Activated CD8-positive, alpha-beta T cell treated with anti-CD3 and anti-CD28 coated beads for 36 hours (primary cell): ENCODE measurements at regions not wholly inside any gene's neighbourhood (a gene's known extent, or its start where the extent isn't known, plus 50 kb on each side); places are given as distances from the start of the nearest gene placed in this dataset.

ENCODE experiments used
- ATAC-seq: fragments of 200-7000 bp; cut with Tn5 transposase; one replicate; pipeline ENCODE4 v1.10.0; 2021; ENCODE audit warnings: mild to moderate bottlenecking, moderate library complexity
- CTCF ChIA-PET: fragments of 350-600 bp; sonication (Branson Sonifier 250); formaldehyde crosslinking; loops from one replicate; lab custom pipeline; 2021; ENCODE audit warnings: antibody characterized with exemption; lab: Charles Lee
- POLR2A ChIA-PET: fragments of 350-600 bp; sonication (Branson Sonifier 250); formaldehyde crosslinking; loops from one replicate; lab custom pipeline; 2021; ENCODE audit warnings: antibody characterized with exemption; lab: Charles Lee
- DNase-seq: peaks from one replicate; pipeline ENCODE4 v3.0.0-alpha.2; 2020
- H3K27ac Mint-ChIP-seq: one replicate; pipeline ENCODE4 v1.8.0; 2021; ENCODE audit warnings: mild to moderate bottlenecking, mixed read lengths
- H3K27me3 Mint-ChIP-seq: one replicate; pipeline ENCODE4 v1.8.0; 2021; ENCODE audit warnings: mixed read lengths
- H3K36me3 Mint-ChIP-seq: one replicate; pipeline ENCODE4 v1.8.0; 2021; ENCODE audit warnings: low read depth, mixed read lengths
- H3K4me1 Mint-ChIP-seq: one replicate; pipeline ENCODE4 v1.8.0; 2021; ENCODE audit warnings: low read depth, mixed read lengths
- H3K4me3 Mint-ChIP-seq: one replicate; pipeline ENCODE4 v1.8.0; 2021; ENCODE audit warnings: mild to moderate bottlenecking, moderate library complexity, mixed read lengths
- H3K9me3 Mint-ChIP-seq: one replicate; pipeline ENCODE4 v1.8.0; 2021; ENCODE audit warnings: mixed read lengths
- intact Hi-C: fragments of 100-400 bp; cut with micrococcal nuclease; formaldehyde crosslinking; loops from one replicate; pipeline ENCODE4 v1.10.0; 2022
- TF ChIP-seq, protein P1 (sequence below): fragments of 200-600 bp; IDR thresholded peaks from one replicate; pipeline ENCODE4 v1.8.0; 2022; ENCODE audit warnings: antibody characterized with exemption, mild to moderate bottlenecking

DNA sequence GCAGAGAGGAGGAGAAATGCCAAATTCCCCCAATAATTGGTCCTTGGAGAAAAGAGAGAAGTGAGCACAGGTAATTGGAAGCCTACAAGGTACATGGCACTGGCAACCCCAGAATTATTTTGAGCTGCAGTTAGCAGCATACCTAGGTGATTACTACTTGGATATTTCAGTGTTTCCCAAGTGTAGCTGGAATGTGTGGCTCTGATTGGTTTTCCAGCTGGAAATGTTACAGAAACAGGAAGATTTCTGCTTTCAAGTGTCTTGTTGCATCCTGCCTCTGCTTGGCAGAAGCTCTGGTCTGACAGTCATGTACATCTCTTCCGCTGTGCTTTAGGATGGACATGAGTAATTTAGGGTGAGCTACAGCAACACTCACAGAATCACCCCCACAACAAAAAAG, 262.1 kb downstream of the ENC1 start:
- Mint-ChIP-seq H3K4me3 (no peak overlapping the region), H3K36me3 (no peaks in the 10 kb centered on the region), H3K27me3 (peaks cover 5% of the 10 kb centered on the region), H3K27ac (no peak overlapping the region), H3K4me1 (no peaks in the 10 kb centered on the region), H3K9me3 (no peaks in the 10 kb centered on the region)
- ChIA-PET POLR2A (interaction anchor here (0.5 kb wide), 1 partner anchor 34 kb away, joined by 3 read pairs; no protein-coding TSS in a partner anchor), CTCF (no interaction called here)
- TF ChIP-seq, protein P1, sequence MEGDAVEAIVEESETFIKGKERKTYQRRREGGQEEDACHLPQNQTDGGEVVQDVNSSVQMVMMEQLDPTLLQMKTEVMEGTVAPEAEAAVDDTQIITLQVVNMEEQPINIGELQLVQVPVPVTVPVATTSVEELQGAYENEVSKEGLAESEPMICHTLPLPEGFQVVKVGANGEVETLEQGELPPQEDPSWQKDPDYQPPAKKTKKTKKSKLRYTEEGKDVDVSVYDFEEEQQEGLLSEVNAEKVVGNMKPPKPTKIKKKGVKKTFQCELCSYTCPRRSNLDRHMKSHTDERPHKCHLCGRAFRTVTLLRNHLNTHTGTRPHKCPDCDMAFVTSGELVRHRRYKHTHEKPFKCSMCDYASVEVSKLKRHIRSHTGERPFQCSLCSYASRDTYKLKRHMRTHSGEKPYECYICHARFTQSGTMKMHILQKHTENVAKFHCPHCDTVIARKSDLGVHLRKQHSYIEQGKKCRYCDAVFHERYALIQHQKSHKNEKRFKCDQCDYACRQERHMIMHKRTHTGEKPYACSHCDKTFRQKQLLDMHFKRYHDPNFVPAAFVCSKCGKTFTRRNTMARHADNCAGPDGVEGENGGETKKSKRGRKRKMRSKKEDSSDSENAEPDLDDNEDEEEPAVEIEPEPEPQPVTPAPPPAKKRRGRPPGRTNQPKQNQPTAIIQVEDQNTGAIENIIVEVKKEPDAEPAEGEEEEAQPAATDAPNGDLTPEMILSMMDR: no peak
- intact Hi-C loops: no loop called here
- DNase-seq: no peak
- ATAC-seq: no peak

DNA sequence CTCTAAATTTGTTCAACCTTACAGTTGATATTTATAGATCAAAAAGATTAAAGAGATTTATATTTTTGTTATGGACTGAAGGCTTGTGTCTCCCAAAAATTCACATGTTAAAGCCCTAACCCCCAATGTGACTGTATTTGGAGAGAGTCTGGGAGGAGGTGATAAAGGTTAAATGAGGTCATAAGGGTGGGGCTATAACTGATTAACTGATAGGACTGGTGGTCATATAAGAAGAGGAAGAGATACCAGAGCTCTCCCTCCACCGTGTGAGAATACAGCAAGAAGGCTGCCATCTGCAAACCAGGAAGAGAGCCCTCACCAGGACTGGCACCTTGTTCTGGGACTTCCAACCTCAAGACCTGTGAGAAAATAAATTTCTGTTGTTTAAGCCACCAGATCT, 264.3 kb downstream of the ENC1 start:
- Mint-ChIP-seq H3K4me1 (no peaks in the 10 kb centered on the region), H3K9me3 (no peaks in the 10 kb centered on the region), H3K27me3 (peaks cover 5% of the 10 kb centered on the region), H3K36me3 (no peaks in the 10 kb centered on the region), H3K27ac (no peak overlapping the region), H3K4me3 (no peak overlapping the region)
- intact Hi-C loops: no loop called here
- ATAC-seq: no peak
- no peak for DNase-seq
- TF ChIP-seq, protein P1: no peak
- CTCF ChIA-PET: no interaction called here
- POLR2A ChIA-PET: no interaction called here

DNA sequence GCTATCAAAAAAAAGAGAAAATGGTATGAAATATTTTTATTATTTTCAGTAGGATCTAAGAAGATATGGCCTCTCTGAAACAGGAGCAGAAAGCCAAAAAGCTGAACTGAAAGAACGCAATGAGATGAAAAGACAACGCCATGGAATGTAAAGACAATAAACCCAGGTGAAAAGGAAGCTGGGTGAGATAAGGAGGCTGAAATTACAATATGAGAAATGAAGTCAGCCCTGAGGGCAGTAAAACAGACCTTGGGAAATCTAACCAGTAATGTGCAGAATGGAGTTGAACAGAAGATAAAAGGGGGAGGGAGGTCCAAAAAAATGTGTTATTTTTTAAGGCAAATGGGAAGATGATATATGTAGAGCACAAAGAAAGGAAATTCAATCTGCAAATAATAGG, 265.3 kb downstream of the ENC1 start:
- ChIA-PET POLR2A (no interaction called here), CTCF (no interaction called here)
- H3K36me3 Mint-ChIP-seq: no peaks in the 10 kb centered on the region
- no peak overlapping the region for H3K27ac Mint-ChIP-seq
- TF ChIP-seq, protein P1: no peak
- no peaks in the 10 kb centered on the region for H3K9me3 Mint-ChIP-seq
- no peak for ATAC-seq
- DNase-seq: no peak
- intact Hi-C loops: no loop called here
- H3K4me1 Mint-ChIP-seq: no peaks in the 10 kb centered on the region
- H3K27me3 Mint-ChIP-seq: peaks cover 1% of the 10 kb centered on the region
- no peak overlapping the region for H3K4me3 Mint-ChIP-seq

DNA sequence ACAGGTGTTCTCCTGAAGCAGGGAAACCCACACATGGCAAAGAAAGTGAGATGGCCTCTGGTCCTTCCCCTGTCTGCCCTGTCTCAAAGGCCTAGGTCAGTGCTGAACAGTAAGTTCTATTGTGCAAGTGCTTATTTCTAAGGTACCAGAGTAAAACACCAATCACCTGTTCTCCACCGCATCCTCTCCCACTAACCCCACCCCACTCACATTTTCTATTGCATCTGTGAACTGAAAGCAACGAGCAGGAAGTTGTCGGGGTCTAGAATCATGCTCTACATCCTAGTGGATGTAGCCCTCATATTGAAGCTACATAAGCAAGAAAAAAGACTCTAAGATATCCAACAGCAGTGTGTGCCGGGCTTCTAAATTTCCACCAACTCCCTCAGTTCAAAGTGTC, 265.9 kb downstream of the ENC1 start:
- no peak overlapping the region for H3K4me3 Mint-ChIP-seq
- ATAC-seq (no peak), DNase-seq (no peak)
- no peaks in the 10 kb centered on the region for H3K36me3 Mint-ChIP-seq
- TF ChIP-seq, protein P1: no peak
- CTCF ChIA-PET: no interaction called here
- POLR2A ChIA-PET: no interaction called here
- no peak overlapping the region for H3K27ac Mint-ChIP-seq
- H3K9me3 Mint-ChIP-seq: no peaks in the 10 kb centered on the region
- intact Hi-C loops: no loop called here
- H3K27me3 Mint-ChIP-seq: peaks cover 1% of the 10 kb centered on the region
- H3K4me1 Mint-ChIP-seq: no peaks in the 10 kb centered on the region

DNA sequence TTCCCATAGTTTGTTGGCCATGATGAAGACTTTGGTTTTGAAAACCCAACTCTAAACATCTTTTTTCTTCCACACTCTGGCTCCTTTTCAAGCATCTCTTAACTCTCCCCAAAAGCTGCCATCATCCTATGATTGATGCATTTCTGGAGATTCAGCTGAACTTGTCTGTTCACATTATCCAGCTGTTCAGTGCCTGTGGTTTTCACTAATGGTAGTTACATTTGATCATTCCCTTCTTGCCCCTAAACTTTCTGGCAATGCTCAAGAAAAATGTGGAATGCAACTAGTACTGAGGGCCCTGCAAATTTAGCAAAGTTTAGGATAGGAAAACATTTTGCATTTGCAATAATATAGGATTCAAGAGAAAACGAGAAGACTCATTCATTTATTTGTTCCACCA, 267.5 kb downstream of the ENC1 start:
- intact Hi-C loops: no loop called here
- TF ChIP-seq, protein P1: no peak
- ATAC-seq (no peak), DNase-seq (no peak)
- CTCF ChIA-PET: no interaction called here
- Mint-ChIP-seq H3K9me3 (no peaks in the 10 kb centered on the region), H3K4me1 (no peaks in the 10 kb centered on the region), H3K36me3 (no peaks in the 10 kb centered on the region), H3K27ac (no peak overlapping the region), H3K4me3 (no peak overlapping the region), H3K27me3 (peaks cover 1% of the 10 kb centered on the region)
- POLR2A ChIA-PET: interaction anchor here (0.6 kb wide), 1 partner anchor 475 kb away, joined by 3 read pairs; no protein-coding TSS in a partner anchor
